ENCODE measurements at regions not wholly inside any gene's neighbourhood (a gene's known extent, or its start where the extent isn't known, plus 50 kb on each side); places are given as distances from the start of the nearest gene placed in this dataset.

DNA sequence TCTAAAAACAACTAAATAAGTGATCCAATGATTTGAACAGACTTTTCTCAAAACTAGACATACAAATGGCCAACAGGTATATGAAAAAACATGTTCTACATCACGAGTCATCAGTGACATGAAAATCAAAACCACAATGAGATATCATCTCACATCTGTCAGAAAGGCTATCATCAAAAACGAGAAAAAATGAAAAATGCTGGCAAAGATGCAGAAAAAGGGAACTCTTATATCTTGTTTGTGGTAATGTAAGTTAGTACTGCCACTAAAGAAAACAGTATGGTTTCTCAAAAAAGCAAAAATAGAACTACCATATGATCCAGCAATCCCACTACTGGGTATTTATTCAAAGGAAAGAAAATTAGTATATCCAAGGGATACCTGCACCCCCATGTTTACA lies 152.9 kb upstream of the FOXN2 start:
- no peak for TF ChIP-seq EZH2 (IDR thresholded peaks at IDR 0.05; ENCODE audit: low read depth, unreplicated experiment)
- TF ChIP-seq, protein P1, sequence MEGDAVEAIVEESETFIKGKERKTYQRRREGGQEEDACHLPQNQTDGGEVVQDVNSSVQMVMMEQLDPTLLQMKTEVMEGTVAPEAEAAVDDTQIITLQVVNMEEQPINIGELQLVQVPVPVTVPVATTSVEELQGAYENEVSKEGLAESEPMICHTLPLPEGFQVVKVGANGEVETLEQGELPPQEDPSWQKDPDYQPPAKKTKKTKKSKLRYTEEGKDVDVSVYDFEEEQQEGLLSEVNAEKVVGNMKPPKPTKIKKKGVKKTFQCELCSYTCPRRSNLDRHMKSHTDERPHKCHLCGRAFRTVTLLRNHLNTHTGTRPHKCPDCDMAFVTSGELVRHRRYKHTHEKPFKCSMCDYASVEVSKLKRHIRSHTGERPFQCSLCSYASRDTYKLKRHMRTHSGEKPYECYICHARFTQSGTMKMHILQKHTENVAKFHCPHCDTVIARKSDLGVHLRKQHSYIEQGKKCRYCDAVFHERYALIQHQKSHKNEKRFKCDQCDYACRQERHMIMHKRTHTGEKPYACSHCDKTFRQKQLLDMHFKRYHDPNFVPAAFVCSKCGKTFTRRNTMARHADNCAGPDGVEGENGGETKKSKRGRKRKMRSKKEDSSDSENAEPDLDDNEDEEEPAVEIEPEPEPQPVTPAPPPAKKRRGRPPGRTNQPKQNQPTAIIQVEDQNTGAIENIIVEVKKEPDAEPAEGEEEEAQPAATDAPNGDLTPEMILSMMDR (conservative IDR thresholded peaks at IDR 0.05; ENCODE audit: low read depth in 2 of 2), result no peak

Data from GM23338 (cell line).